Tibial nerve (tissue), 3 donors: ENCODE measurements at regions not wholly inside any gene's neighbourhood (a gene's known extent, or its start where the extent isn't known, plus 50 kb on each side); places are given as distances from the start of the nearest gene placed in this dataset.

Experiments used
- CTCF ChIP-seq, 5 experiments: fragments of 200-600 bp in 3 of 5; fragments of 450-650 bp in 2 of 5; sonication (generic) in 3 of 5; IDR thresholded peaks; one replicate each; pipeline ENCODE4 v1.5.1; 2016 to 2019; ENCODE audit warnings: antibody characterized with exemption in 5 of 5, mild to moderate bottlenecking in 3 of 5, moderate library complexity in 2 of 5
- POLR2A ChIP-seq, 2 donors: fragments of 450-650 bp; IDR thresholded peaks; one replicate each; pipeline ENCODE4 v1.6.1; 2017; ENCODE audit warnings: antibody characterized with exemption in 2 of 2, mild to moderate bottlenecking in 2 of 2, moderate library complexity in 2 of 2

GRCh38 chr2:357811-358210, 69.9 kb upstream of the ALKAL2 start:
- no peak for TF ChIP-seq CTCF (IDR thresholded peaks at IDR 0.05)
- TF ChIP-seq POLR2A (IDR thresholded peaks at IDR 0.05) = no peak
